Sigmoid colon (tissue), 4 donors: ENCODE measurements at regions not wholly inside any gene's neighbourhood (a gene's known extent, or its start where the extent isn't known, plus 50 kb on each side); places are given as distances from the start of the nearest gene placed in this dataset.

Experiments used
- CTCF ChIP-seq, 4 experiments: fragments of 450-650 bp in 3 of 4; fragments of 200-600 bp in 1 of 4; IDR thresholded peaks; one replicate each; pipeline ENCODE4 v1.5.1; 2016 to 2019; ENCODE audit warnings: antibody characterized with exemption in 4 of 4, mild to moderate bottlenecking in 3 of 4, moderate library complexity in 2 of 4
- EP300 ChIP-seq, 4 donors: sonication (generic); formaldehyde crosslinking; IDR thresholded peaks; one replicate each; pipeline ENCODE4 v1.6.1; 2017; ENCODE audit warnings: antibody characterized with exemption in 4 of 4

GRCh38 chr4:33340168-33340567 lies 2620.0 kb downstream of the PCDH7 start:
- TF ChIP-seq EP300 (IDR thresholded peaks at IDR 0.05): no peak
- TF ChIP-seq CTCF (IDR thresholded peaks at IDR 0.05): no peak
